B cell (primary cell): ENCODE measurements at regions not wholly inside any gene's neighbourhood (a gene's known extent, or its start where the extent isn't known, plus 50 kb on each side); places are given as distances from the start of the nearest gene placed in this dataset.

Source experiments
- ATAC-seq: fragments of 200-7000 bp; cut with Tn5 transposase; one replicate; pipeline ENCODE4 v1.10.0; 2021; ENCODE audit warnings: low read depth, mild to moderate bottlenecking, moderate number of reproducible peaks, moderate library complexity
- CTCF ChIA-PET: fragments of 350-600 bp; sonication (Branson Sonifier 250); formaldehyde crosslinking; loops from one replicate; lab custom pipeline; 2021; ENCODE audit warnings: antibody characterized with exemption, inconsistent platforms; lab: Charles Lee
- POLR2A ChIA-PET: fragments of 350-600 bp; sonication (Branson Sonifier 250); formaldehyde crosslinking; loops from one replicate; lab custom pipeline; 2021; ENCODE audit warnings: antibody characterized with exemption; lab: Charles Lee
- DNase-seq: peaks from one replicate; pipeline ENCODE4 v3.0.0; 2013
- H2AFZ ChIP-seq: 2 replicates; pipeline ENCODE4 v1.6.1; 2012; ENCODE audit warnings: mild to moderate bottlenecking, low read depth, low read length; ENCODE audit not compliant: insufficient read depth, poor library complexity, severe bottlenecking
- H3K27ac ChIP-seq, 2 donors: 1 replicate in 1 of 2; 2 replicates in 1 of 2; pipeline ENCODE4 v1.5.1; 2012 to 2013; ENCODE audit warnings: low read length in 2 of 2, mild to moderate bottlenecking in 2 of 2, moderate library complexity in 1 of 2
- H3K27me3 ChIP-seq, 4 experiments: fragments of 200-600 bp in 1 of 4; sonication (generic) in 1 of 4; replicated peaks in 1 of 4; 1 replicate in 2 of 4; 2 replicates in 2 of 4; pipeline versions ENCODE4 v1.6.1 to v1.7.0; 2013 to 2016; ENCODE audit warnings: low read length in 3 of 4, mild to moderate bottlenecking in 2 of 4, mixed read lengths in 1 of 4, moderate library complexity in 1 of 4; ENCODE audit not compliant: insufficient read depth in 4 of 4, control insufficient read depth in 3 of 4; ENCODE audit errors: control extremely low read depth in 1 of 4
- H3K36me3 ChIP-seq, 2 experiments: replicated peaks in 1 of 2; 1 replicate in 1 of 2; 2 replicates in 1 of 2; pipeline versions ENCODE4 v1.6.1 to v1.7.1; 2013; ENCODE audit warnings: low read length in 1 of 2; ENCODE audit not compliant: insufficient read depth in 2 of 2, control insufficient read depth in 1 of 2; ENCODE audit errors: control extremely low read depth in 1 of 2, extremely low read depth in 1 of 2
- H3K4me1 ChIP-seq, 2 donors: fragments of 200-600 bp in 1 of 2; sonication (generic) in 1 of 2; 1 replicate in 1 of 2; 2 replicates in 1 of 2; pipeline versions ENCODE4 v1.5.1 to v1.6.1; 2013 to 2017; ENCODE audit warnings: low read length in 2 of 2; ENCODE audit not compliant: control insufficient read depth in 2 of 2, insufficient read depth in 2 of 2
- H3K4me2 ChIP-seq: replicated peaks from 2 replicates; pipeline ENCODE3; 2012; ENCODE audit warnings: mild to moderate bottlenecking, low read depth, low read length; ENCODE audit not compliant: poor library complexity, severe bottlenecking
- H3K4me3 ChIP-seq, 5 experiments: fragments of 200-600 bp in 1 of 5; sonication (generic) in 1 of 5; 1 replicate in 3 of 5; 2 replicates in 2 of 5; pipeline versions ENCODE4 v1.5.1 to v1.7.0; 2011 to 2016; ENCODE audit warnings: low read length in 4 of 5, mild to moderate bottlenecking in 4 of 5, low read depth in 2 of 5, control low read depth in 1 of 5, moderate library complexity in 1 of 5; ENCODE audit not compliant: insufficient read depth in 1 of 5; ENCODE audit errors: control extremely low read depth in 1 of 5, extremely low read depth in 1 of 5
- H3K79me2 ChIP-seq: fragments of 200-600 bp; sonication (generic); one replicate; pipeline ENCODE4 v1.6.0; 2016; ENCODE audit warnings: low read length; ENCODE audit not compliant: control insufficient read depth, insufficient read depth
- H3K9ac ChIP-seq: fragments of 200-600 bp; sonication (generic); 2 replicates; pipeline ENCODE4 v1.6.1; 2017; ENCODE audit warnings: mild to moderate bottlenecking, low read length, moderate library complexity
- H3K9me3 ChIP-seq, 3 donors: one replicate each; pipeline versions ENCODE4 v1.6.1 to v1.7.1; 2013; ENCODE audit warnings: low read length in 2 of 3; ENCODE audit not compliant: control insufficient read depth in 2 of 3, insufficient read depth in 1 of 3; ENCODE audit errors: control extremely low read depth in 1 of 3
- H4K20me1 ChIP-seq: 2 replicates; pipeline ENCODE4 v1.6.0; 2012; ENCODE audit warnings: mild to moderate bottlenecking, low read length; ENCODE audit not compliant: insufficient read depth, control insufficient read depth, poor library complexity, severe bottlenecking
- H3K27ac Mint-ChIP-seq: one replicate; pipeline ENCODE4 v1.8.0; 2021; ENCODE audit warnings: mixed read lengths
- H3K27me3 Mint-ChIP-seq: one replicate; pipeline ENCODE4 v1.8.0; 2021; ENCODE audit warnings: mixed read lengths
- H3K4me1 Mint-ChIP-seq: one replicate; pipeline ENCODE4 v1.8.0; 2021; ENCODE audit warnings: mixed read lengths
- H3K4me3 Mint-ChIP-seq: one replicate; pipeline ENCODE4 v1.8.0; 2021; ENCODE audit warnings: mixed read lengths
- H3K9me3 Mint-ChIP-seq: one replicate; pipeline ENCODE4 v1.8.0; 2022; ENCODE audit warnings: mixed read lengths; ENCODE audit not compliant: insufficient read depth
- CTCF ChIP-seq: fragments of 200-600 bp; IDR thresholded peaks from one replicate; pipeline ENCODE4 v1.8.0; 2022; ENCODE audit warnings: antibody characterized with exemption, mild to moderate bottlenecking
- EZH2 ChIP-seq: IDR thresholded peaks from 2 replicates; pipeline ENCODE4 v1.6.1; 2012; ENCODE audit warnings: borderline replicate concordance, low read depth, mild to moderate bottlenecking, moderate library complexity, low read length; ENCODE audit not compliant: insufficient read depth, poor library complexity, severe bottlenecking
- WGBS: methylation state at CpG from one replicate; pipeline ENCODE4 v1.1.5; 2013; ENCODE audit warnings: missing lambda C conversion rate; ENCODE audit not compliant: insufficient coverage; 5-methylcytosine and 5-hydroxymethylcytosine counted together
- intact Hi-C: fragments of 100-400 bp; cut with micrococcal nuclease; formaldehyde crosslinking; loops from one replicate; pipeline ENCODE4 v1.10.0; 2022

DNA sequence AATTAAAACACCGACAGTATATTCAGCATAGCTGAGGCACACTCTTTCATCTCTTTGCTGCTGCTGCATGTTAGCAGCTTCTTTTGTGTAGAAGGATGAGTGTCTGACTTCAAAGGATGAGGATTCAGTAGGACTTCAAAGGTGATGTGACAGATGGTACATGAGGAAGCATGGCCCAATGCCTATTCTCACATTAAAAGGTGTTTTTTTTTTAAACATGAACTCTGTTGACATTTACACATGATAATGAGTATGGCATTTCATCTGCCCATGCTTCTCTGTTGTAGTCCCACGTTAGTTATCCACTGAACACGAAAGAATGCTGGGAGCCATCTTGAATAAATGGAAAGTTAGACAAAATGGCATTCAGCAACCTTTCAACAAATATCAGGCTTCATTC lies 1950.8 kb upstream of the PIK3C3 start:
- no peaks in the 10 kb centered on the region for H3K36me3 ChIP-seq
- H3K4me3 Mint-ChIP-seq = no peak overlapping the region
- no peaks in the 10 kb centered on the region for H3K27me3 Mint-ChIP-seq
- H3K9me3 ChIP-seq = peaks cover 0 to 3% (median 0%) of the 10 kb centered on the region in 3 donors
- H3K27me3 ChIP-seq = no peaks in the 10 kb centered on the region
- no peak overlapping the region for H2AFZ ChIP-seq
- TF ChIP-seq EZH2 (no peak), CTCF (no peak)
- WGBS = no CpG with 5 or more reads among the region's 3 CpGs
- intact Hi-C loops = no loop called here
- peaks cover 2% of the 10 kb centered on the region for H3K9me3 Mint-ChIP-seq
- DNase-seq (no peak), ATAC-seq (no peak)
- ChIA-PET POLR2A (no interaction called here), CTCF (no interaction called here)
- no peaks in the 10 kb centered on the region for H4K20me1 ChIP-seq
- no peak overlapping the region for H3K4me2 ChIP-seq
- H3K79me2 ChIP-seq = no peaks in the 10 kb centered on the region
- H3K27ac ChIP-seq = no peak overlapping the region
- H3K9ac ChIP-seq = no peak overlapping the region
- H3K4me1 Mint-ChIP-seq = no peaks in the 10 kb centered on the region
- H3K27ac Mint-ChIP-seq = no peak overlapping the region
- H3K4me1 ChIP-seq = no peaks in the 10 kb centered on the region
- H3K4me3 ChIP-seq = no peak overlapping the region

GRCh38 chr18:39998317-39998716 lies 1956.7 kb upstream of the PIK3C3 start:
- Histone ChIP-seq H2AFZ (no peak overlapping the region), H4K20me1 (no peaks in the 10 kb centered on the region), H3K36me3 (no peaks in the 10 kb centered on the region), H3K9ac (no peak overlapping the region), H3K4me2 (no peak overlapping the region), H3K4me3 (no peak overlapping the region), H3K27ac (no peak overlapping the region), H3K27me3 (no peaks in the 10 kb centered on the region), H3K4me1 (no peaks in the 10 kb centered on the region), H3K9me3 (peaks cover 0 to 3% (median 0%) of the 10 kb centered on the region in 3 donors), H3K79me2 (no peaks in the 10 kb centered on the region)
- ChIA-PET POLR2A (no interaction called here), CTCF (no interaction called here)
- peaks cover 3% of the 10 kb centered on the region for H3K9me3 Mint-ChIP-seq
- no peak overlapping the region for H3K27ac Mint-ChIP-seq
- DNase-seq = no peak
- no peak for TF ChIP-seq EZH2
- TF ChIP-seq CTCF = no peak
- intact Hi-C loops = no loop called here
- no peak for ATAC-seq
- no peaks in the 10 kb centered on the region for H3K4me1 Mint-ChIP-seq
- H3K4me3 Mint-ChIP-seq = no peak overlapping the region
- H3K27me3 Mint-ChIP-seq = no peaks in the 10 kb centered on the region
- 96% methylated on average over 4 of the region's 6 CpGs for WGBS
